ENCODE measurements at regions not wholly inside any gene's neighbourhood (a gene's known extent, or its start where the extent isn't known, plus 50 kb on each side); places are given as distances from the start of the nearest gene placed in this dataset.

- TF ChIP-seq CTCF (IDR thresholded peaks at IDR 0.05; ENCODE audit: insufficient read depth, low read length) (no peak), REST (IDR thresholded peaks at IDR 0.05; ENCODE audit: insufficient replicate concordance, low read depth) (no peak), POLR2AphosphoS5 (IDR thresholded peaks at IDR 0.05; ENCODE audit: low read depth) (no peak)
Measured at GRCh38 chr1:232579958-232580941, 49.7 kb downstream of the SIPA1L2 start.
